Tibial artery (tissue), 4 donors: ENCODE measurements at regions not wholly inside any gene's neighbourhood (a gene's known extent, or its start where the extent isn't known, plus 50 kb on each side); places are given as distances from the start of the nearest gene placed in this dataset.

Source experiments
- DNase-seq, 2 donors: peaks; one replicate each; pipeline ENCODE4 v3.0.0-alpha.2; 2019
- H3K27ac ChIP-seq, 2 donors: fragments of 200-600 bp; sonication (generic) in 1 of 2; 1 replicate in 1 of 2; 2 replicates in 1 of 2; pipeline ENCODE4 v1.5.1; 2018 to 2019; ENCODE audit warnings: mild to moderate bottlenecking in 1 of 2
- H3K27me3 ChIP-seq, 2 donors: fragments of 200-600 bp; sonication (generic) in 1 of 2; one replicate each; pipeline versions ENCODE4 v1.5.1 to v1.6.0; 2016 to 2019
- H3K36me3 ChIP-seq, 3 donors: fragments of 200-600 bp; sonication (generic) in 2 of 3; one replicate each; pipeline ENCODE4 v1.5.1; 2016 to 2019; ENCODE audit warnings: mild to moderate bottlenecking in 2 of 3
- H3K4me1 ChIP-seq, 4 donors: fragments of 200-600 bp; sonication (generic) in 2 of 4; 1 replicate in 3 of 4; 2 replicates in 1 of 4; pipeline ENCODE4 v1.5.1; 2016 to 2019
- H3K4me3 ChIP-seq, 2 donors: fragments of 200-600 bp; sonication (generic) in 1 of 2; 1 replicate in 1 of 2; 2 replicates in 1 of 2; pipeline ENCODE4 v1.5.1; 2018 to 2019; ENCODE audit warnings: mild to moderate bottlenecking in 2 of 2
- H3K9me3 ChIP-seq, 3 donors: fragments of 200-600 bp; sonication (generic) in 1 of 3; one replicate each; pipeline ENCODE4 v1.5.1; 2016 to 2019
- CTCF ChIP-seq, 2 experiments: fragments of 200-600 bp in 1 of 2; fragments of 450-650 bp in 1 of 2; IDR thresholded peaks; one replicate each; pipeline ENCODE4 v1.5.1; 2017 to 2019; ENCODE audit warnings: antibody characterized with exemption in 2 of 2, mild to moderate bottlenecking in 1 of 2, moderate library complexity in 1 of 2
- intact Hi-C: fragments of 100-400 bp; cut with DNase I; formaldehyde crosslinking; loops from one replicate; pipeline ENCODE4 v1.15.0; 2023; ENCODE audit warnings: low total_unique reads

GRCh38 chr4:18932730-18933339 is 911.3 kb upstream of the LCORL start:
- TF ChIP-seq CTCF (IDR thresholded peaks at IDR 0.05): no peak
- no peak for DNase-seq
- Histone ChIP-seq H3K27ac (no peak overlapping the region), H3K4me1 (no peaks in the 10 kb centered on the region), H3K36me3 (no peaks in the 10 kb centered on the region), H3K9me3 (no peaks in the 10 kb centered on the region), H3K4me3 (no peak overlapping the region), H3K27me3 (no peaks in the 10 kb centered on the region)
- intact Hi-C loops: no loop called here

DNA sequence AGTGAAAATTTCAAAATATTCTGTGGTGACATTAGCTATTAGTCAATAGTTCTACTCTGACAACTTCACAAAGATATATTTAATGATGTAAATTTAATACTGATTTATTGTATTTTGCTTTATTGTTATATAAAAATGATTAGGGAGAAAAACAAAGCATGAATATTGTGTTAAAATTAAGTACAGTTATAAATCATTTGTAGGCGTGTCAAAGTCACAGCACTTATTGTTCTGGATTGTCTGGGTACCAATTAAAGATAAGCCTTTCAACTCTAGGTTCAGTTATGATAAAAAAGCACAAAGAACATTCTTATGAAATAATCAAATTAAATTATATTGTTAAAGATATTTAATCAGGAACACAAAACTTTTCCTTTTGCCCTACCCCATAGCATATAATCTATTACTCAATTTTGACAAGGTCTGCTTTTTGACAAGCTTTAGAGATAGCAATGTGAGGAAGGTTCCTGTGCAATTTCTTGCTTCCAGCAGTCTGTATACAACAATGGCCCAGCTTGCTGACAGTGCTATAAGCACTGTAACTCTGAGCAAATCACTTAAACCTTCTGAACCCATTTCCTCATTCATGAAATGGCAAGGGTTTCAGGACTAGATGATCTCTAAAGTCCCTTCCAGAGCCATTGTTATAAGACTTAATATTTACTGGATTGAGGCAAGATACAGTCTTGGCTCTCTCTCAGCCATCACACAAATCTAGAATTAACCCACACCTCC is 910.3 kb upstream of the LCORL start:
- Histone ChIP-seq H3K9me3 (no peaks in the 10 kb centered on the region), H3K4me1 (no peaks in the 10 kb centered on the region), H3K36me3 (no peaks in the 10 kb centered on the region), H3K27ac (no peak overlapping the region), H3K27me3 (no peaks in the 10 kb centered on the region), H3K4me3 (no peak overlapping the region)
- no peak for TF ChIP-seq CTCF (IDR thresholded peaks at IDR 0.05)
- intact Hi-C loops: no loop called here
- no peak for DNase-seq

GRCh38 chr4:18930487-18930886 is 908.9 kb upstream of the LCORL start:
- H3K36me3 ChIP-seq: no peaks in the 10 kb centered on the region
- H3K27me3 ChIP-seq: no peaks in the 10 kb centered on the region
- no peaks in the 10 kb centered on the region for H3K9me3 ChIP-seq
- no peaks in the 10 kb centered on the region for H3K4me1 ChIP-seq
- DNase-seq: no peak
- H3K4me3 ChIP-seq: no peak overlapping the region
- intact Hi-C loops: no loop called here
- H3K27ac ChIP-seq: no peak overlapping the region
- TF ChIP-seq CTCF (IDR thresholded peaks at IDR 0.05): no peak

DNA sequence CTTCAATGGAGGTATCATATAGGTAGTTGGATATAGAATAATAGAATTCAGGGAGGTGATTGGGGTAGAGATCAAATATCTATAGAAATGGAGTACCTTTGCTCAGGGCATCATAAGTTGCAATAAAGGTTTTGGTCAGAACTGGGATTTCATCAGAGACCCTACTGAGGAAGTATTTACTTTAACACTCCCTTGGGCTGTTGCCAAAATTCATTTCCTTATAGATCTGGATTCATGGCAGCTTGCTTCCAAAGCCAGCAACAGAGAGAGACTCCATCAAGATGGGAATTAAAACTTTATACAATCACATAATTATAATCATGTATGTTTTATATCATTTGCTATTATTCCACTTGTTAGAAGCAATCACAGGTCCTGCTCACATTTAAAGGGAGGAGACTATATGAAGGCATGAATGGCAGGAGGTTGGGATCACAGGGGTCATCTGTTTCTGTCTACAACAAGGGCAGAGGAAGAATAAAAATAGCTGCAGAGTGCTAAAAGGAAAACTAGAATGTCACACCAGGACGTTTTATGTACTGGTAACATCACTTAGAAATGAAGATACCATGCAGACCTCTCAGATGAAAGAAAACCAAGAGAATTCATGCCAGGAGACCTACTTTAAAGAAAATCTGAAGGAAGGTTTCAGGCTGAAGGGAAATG is 902.1 kb upstream of the LCORL start:
- no peak for TF ChIP-seq CTCF (IDR thresholded peaks at IDR 0.05)
- intact Hi-C loops: no loop called here
- Histone ChIP-seq H3K27me3 (no peaks in the 10 kb centered on the region), H3K4me1 (no peaks in the 10 kb centered on the region), H3K4me3 (no peak overlapping the region), H3K9me3 (no peaks in the 10 kb centered on the region), H3K36me3 (no peaks in the 10 kb centered on the region), H3K27ac (no peak overlapping the region)
- no peak for DNase-seq

DNA sequence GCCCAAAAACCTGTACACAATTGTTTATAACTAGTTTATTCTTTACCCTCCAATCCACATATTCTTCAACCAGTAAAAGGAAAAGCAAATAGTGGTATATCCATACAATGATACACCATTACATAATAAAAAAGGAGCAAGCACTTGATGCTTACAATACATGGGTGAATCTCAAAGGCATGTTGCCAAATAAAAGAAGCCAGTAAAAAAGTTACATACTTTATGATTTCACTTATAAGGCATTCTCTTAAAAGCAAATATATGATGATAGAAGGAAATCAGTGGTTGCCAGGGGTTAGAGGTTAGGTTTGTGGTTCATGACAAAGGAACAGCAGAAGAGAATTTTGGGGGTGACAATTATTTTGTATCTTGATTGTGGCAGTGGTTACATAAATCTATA is 896.1 kb upstream of the LCORL start:
- Histone ChIP-seq H3K4me1 (no peaks in the 10 kb centered on the region), H3K4me3 (no peak overlapping the region), H3K27ac (no peak overlapping the region), H3K36me3 (no peaks in the 10 kb centered on the region), H3K9me3 (peaks cover 0 to 5% (median 0%) of the 10 kb centered on the region in 3 donors), H3K27me3 (no peaks in the 10 kb centered on the region)
- intact Hi-C loops: no loop called here
- DNase-seq: no peak
- TF ChIP-seq CTCF (IDR thresholded peaks at IDR 0.05): no peak
